CD4-positive, alpha-beta T cell (primary cell): ENCODE measurements at regions not wholly inside any gene's neighbourhood (a gene's known extent, or its start where the extent isn't known, plus 50 kb on each side); places are given as distances from the start of the nearest gene placed in this dataset.
"Not testable (repeated sequence)": the region's sequence is repeated elsewhere in the genome, so short reads cannot be mapped to it uniquely, and the experiment has no call there.

Experiments used
- ATAC-seq: fragments of 200-7000 bp; cut with Tn5 transposase; one replicate; pipeline ENCODE4 v1.10.0; 2022; ENCODE audit warnings: mild to moderate bottlenecking; ENCODE audit not compliant: poor library complexity
- CTCF ChIA-PET: fragments of 350-600 bp; sonication (Branson Sonifier 250); formaldehyde crosslinking; loops from one replicate; lab custom pipeline; 2021; ENCODE audit warnings: antibody characterized with exemption, inconsistent platforms; lab: Charles Lee
- POLR2A ChIA-PET: fragments of 350-600 bp; sonication (Branson Sonifier 250); formaldehyde crosslinking; loops from one replicate; lab custom pipeline; 2021; ENCODE audit warnings: antibody characterized with exemption, inconsistent platforms; lab: Charles Lee
- DNase-seq, 14 experiments: peaks; one replicate each; pipeline ENCODE4 v3.0.0-alpha.2; 2013 to 2020; ENCODE audit warnings: mixed read lengths in 2 of 14
- H3K27ac ChIP-seq, 2 donors: one replicate each; pipeline versions ENCODE4 v1.5.1 to v1.7.0; 2013; ENCODE audit warnings: low read length in 2 of 2, low read depth in 1 of 2, mild to moderate bottlenecking in 1 of 2
- H3K27me3 ChIP-seq, 2 experiments: 1 replicate in 1 of 2; 2 replicates in 1 of 2; pipeline versions ENCODE4 v1.6.1 to v1.7.0; 2013; ENCODE audit warnings: low read length in 2 of 2, control low read depth in 1 of 2, mild to moderate bottlenecking in 1 of 2, moderate library complexity in 1 of 2; ENCODE audit not compliant: insufficient read depth in 2 of 2, control insufficient read depth in 1 of 2
- H3K36me3 ChIP-seq: one replicate; pipeline ENCODE4 v1.6.1; 2013; ENCODE audit warnings: low read length, control low read depth; ENCODE audit not compliant: insufficient read depth
- H3K4me1 ChIP-seq: one replicate; pipeline ENCODE4 v1.6.1; 2013; ENCODE audit warnings: low read length, control low read depth; ENCODE audit not compliant: insufficient read depth
- H3K4me3 ChIP-seq: one replicate; pipeline ENCODE4 v1.5.1; 2013; ENCODE audit warnings: mild to moderate bottlenecking, low read length, moderate library complexity
- H3K9me3 ChIP-seq, 2 experiments: 1 replicate in 1 of 2; 2 replicates in 1 of 2; pipeline versions ENCODE4 v1.6.1 to v1.7.0; 2013; ENCODE audit warnings: low read length in 2 of 2, mild to moderate bottlenecking in 2 of 2, control low read depth in 1 of 2, moderate library complexity in 1 of 2; ENCODE audit not compliant: control insufficient read depth in 1 of 2, insufficient read depth in 1 of 2
- H3K27ac Mint-ChIP-seq: one replicate; pipeline ENCODE4 v1.8.0; 2020; ENCODE audit warnings: mixed read lengths
- H3K27me3 Mint-ChIP-seq: one replicate; pipeline ENCODE4 v1.8.0; 2021; ENCODE audit warnings: mixed read lengths
- H3K36me3 Mint-ChIP-seq: one replicate; pipeline ENCODE4 v1.8.0; 2021; ENCODE audit warnings: low read depth, mixed read lengths
- H3K4me1 Mint-ChIP-seq: one replicate; pipeline ENCODE4 v1.8.0; 2021; ENCODE audit warnings: low read depth, mixed read lengths
- H3K4me3 Mint-ChIP-seq: one replicate; pipeline ENCODE4 v1.8.0; 2020; ENCODE audit warnings: mild to moderate bottlenecking, mixed read lengths
- H3K9me3 Mint-ChIP-seq: one replicate; pipeline ENCODE4 v1.8.0; 2020; ENCODE audit warnings: mixed read lengths
- intact Hi-C, 2 experiments: fragments of 100-400 bp; cut with DNase I in 1 of 2; cut with micrococcal nuclease in 1 of 2; formaldehyde crosslinking; loops; one replicate each; pipeline versions ENCODE4 v1.15.1 to v1.9.0; 2023 to 2025; cut with DNase I, micrococcal nuclease
- TF ChIP-seq, protein P1 (sequence below): fragments of 200-600 bp; IDR thresholded peaks from one replicate; pipeline ENCODE4 v1.8.0; 2022; ENCODE audit warnings: antibody characterized with exemption, mild to moderate bottlenecking

DNA sequence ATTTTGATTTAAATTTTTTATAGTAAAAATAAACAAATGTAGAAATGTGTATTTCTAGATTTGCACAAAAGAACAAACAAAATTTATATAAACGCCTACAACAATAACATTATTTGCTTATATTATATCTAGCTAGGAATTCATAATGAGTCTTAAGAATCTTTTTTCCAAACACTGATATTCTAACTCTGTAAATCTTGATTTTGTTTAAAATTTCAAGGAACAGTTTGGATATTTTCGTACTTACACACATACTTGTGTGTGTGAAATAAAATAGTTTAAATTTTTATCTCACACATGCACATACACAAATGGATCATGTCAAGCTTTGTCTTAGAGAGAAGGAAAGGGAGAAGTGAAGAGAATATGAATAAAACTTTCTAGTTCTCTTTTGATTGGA is 868.1 kb downstream of the LTN1 start:
- intact Hi-C loops = no loop called here
- Mint-ChIP-seq H3K27ac (no peak overlapping the region), H3K27me3 (no peaks in the 10 kb centered on the region), H3K36me3 (no peaks in the 10 kb centered on the region), H3K9me3 (peaks cover 5% of the 10 kb centered on the region), H3K4me1 (no peaks in the 10 kb centered on the region), H3K4me3 (no peak overlapping the region)
- DNase-seq (no peak), ATAC-seq (no peak)
- CTCF ChIA-PET = no interaction called here
- Histone ChIP-seq H3K27ac (no peak overlapping the region), H3K9me3 (no peaks in the 10 kb centered on the region), H3K4me1 (no peaks in the 10 kb centered on the region), H3K36me3 (no peaks in the 10 kb centered on the region), H3K27me3 (no peaks in the 10 kb centered on the region), H3K4me3 (no peak overlapping the region)
- POLR2A ChIA-PET = no interaction called here
- TF ChIP-seq, protein P1, sequence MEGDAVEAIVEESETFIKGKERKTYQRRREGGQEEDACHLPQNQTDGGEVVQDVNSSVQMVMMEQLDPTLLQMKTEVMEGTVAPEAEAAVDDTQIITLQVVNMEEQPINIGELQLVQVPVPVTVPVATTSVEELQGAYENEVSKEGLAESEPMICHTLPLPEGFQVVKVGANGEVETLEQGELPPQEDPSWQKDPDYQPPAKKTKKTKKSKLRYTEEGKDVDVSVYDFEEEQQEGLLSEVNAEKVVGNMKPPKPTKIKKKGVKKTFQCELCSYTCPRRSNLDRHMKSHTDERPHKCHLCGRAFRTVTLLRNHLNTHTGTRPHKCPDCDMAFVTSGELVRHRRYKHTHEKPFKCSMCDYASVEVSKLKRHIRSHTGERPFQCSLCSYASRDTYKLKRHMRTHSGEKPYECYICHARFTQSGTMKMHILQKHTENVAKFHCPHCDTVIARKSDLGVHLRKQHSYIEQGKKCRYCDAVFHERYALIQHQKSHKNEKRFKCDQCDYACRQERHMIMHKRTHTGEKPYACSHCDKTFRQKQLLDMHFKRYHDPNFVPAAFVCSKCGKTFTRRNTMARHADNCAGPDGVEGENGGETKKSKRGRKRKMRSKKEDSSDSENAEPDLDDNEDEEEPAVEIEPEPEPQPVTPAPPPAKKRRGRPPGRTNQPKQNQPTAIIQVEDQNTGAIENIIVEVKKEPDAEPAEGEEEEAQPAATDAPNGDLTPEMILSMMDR = no peak

DNA sequence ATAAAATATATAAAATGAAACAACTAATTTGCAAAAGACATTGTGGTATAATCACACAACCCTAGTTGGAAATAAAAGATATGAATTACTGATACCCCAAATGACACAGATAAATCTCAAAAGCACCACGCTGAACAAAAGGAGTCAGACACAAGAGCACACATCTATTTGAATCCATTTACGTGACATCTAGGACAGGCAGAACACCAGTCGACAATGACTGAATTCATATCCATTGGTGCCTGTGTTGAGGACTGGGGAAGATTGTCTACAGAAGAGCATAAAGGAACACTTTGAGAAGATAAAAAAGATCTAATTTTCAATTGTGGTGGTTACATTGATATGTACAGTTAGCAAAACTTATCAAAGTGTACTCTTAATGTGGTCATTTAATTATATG is 874.1 kb downstream of the LTN1 start:
- no peaks in the 10 kb centered on the region for H3K36me3 ChIP-seq
- no peak overlapping the region for H3K27ac Mint-ChIP-seq
- intact Hi-C loops = no loop called here
- no peaks in the 10 kb centered on the region for H3K4me1 ChIP-seq
- H3K9me3 ChIP-seq = peaks cover 0 to 3% of the 10 kb centered on the region in 2 experiments
- H3K36me3 Mint-ChIP-seq = no peaks in the 10 kb centered on the region
- no peak overlapping the region for H3K4me3 Mint-ChIP-seq
- H3K27me3 Mint-ChIP-seq = no peaks in the 10 kb centered on the region
- ChIA-PET CTCF (no interaction called here), POLR2A (no interaction called here)
- H3K9me3 Mint-ChIP-seq = peaks cover 2% of the 10 kb centered on the region
- no peak overlapping the region for H3K27ac ChIP-seq
- ATAC-seq (no peak), DNase-seq (no peak)
- H3K27me3 ChIP-seq = no peaks in the 10 kb centered on the region
- no peaks in the 10 kb centered on the region for H3K4me1 Mint-ChIP-seq
- TF ChIP-seq, protein P1 = no peak
- no peak overlapping the region for H3K4me3 ChIP-seq

DNA sequence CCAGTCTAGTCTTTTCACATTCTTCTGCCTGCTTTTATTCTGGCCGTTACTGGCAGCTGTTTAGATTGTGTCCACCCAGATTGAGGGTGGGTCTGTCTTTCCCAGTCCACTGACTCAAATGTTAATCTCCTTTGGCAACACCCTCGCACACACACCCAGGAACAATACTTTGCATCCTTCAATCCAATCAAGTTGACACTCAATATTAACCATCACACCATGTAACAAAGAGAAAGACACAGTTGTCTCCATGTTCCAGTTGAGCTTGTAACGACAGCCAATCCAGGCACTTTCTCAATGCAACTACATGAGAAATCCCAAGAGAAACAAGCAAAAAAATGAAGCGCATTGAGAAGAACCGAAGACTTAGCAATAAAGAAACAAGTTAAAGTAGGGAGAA is 877.7 kb downstream of the LTN1 start:
- H3K4me3 Mint-ChIP-seq, ATAC-seq, H3K36me3 ChIP-seq, H3K9me3 ChIP-seq, H3K27ac ChIP-seq, H3K4me1 ChIP-seq, DNase-seq, intact Hi-C loops, H3K27me3 Mint-ChIP-seq, H3K9me3 Mint-ChIP-seq, H3K36me3 Mint-ChIP-seq, CTCF ChIA-PET, H3K27me3 ChIP-seq, H3K27ac Mint-ChIP-seq, H3K4me1 Mint-ChIP-seq, H3K4me3 ChIP-seq: not testable (repeated sequence)
- POLR2A ChIA-PET = interaction anchor here (0.7 kb wide), 1 partner anchor 15 kb away, joined by 3 read pairs; no protein-coding TSS in a partner anchor

DNA sequence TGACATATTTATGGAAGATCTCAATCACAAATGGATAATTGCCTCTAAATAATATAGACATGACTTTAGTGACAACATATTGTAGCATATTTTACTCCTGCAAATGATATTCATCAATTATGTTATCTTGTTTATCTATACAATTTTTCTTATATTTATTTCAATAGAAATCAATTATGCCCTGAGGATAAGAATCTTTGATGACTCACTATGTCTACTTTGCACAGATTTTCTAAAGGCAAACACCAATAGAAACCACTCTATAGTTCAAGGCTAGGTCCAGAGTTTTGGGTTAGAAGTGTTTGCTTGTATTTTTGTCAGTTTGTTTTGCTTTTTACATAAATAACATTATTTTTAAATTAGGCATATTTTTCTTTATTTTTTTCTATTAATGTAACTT is 879.0 kb downstream of the LTN1 start:
- Mint-ChIP-seq H3K27me3 (no peaks in the 10 kb centered on the region), H3K4me1 (no peaks in the 10 kb centered on the region), H3K27ac (no peak overlapping the region), H3K9me3 (peaks cover 6% of the 10 kb centered on the region), H3K36me3 (no peaks in the 10 kb centered on the region), H3K4me3 (no peak overlapping the region)
- ChIA-PET POLR2A (no interaction called here), CTCF (no interaction called here)
- no peaks in the 10 kb centered on the region for H3K36me3 ChIP-seq
- DNase-seq = no peak
- peaks cover 0 to 3% of the 10 kb centered on the region in 2 experiments for H3K9me3 ChIP-seq
- no peak overlapping the region for H3K4me3 ChIP-seq
- no peaks in the 10 kb centered on the region for H3K4me1 ChIP-seq
- H3K27me3 ChIP-seq = no peaks in the 10 kb centered on the region
- ATAC-seq = no peak
- H3K27ac ChIP-seq = no peak overlapping the region
- TF ChIP-seq, protein P1 = no peak
- intact Hi-C loops = no loop called here
